Activated CD4-positive, alpha-beta T cell treated with anti-CD3 and anti-CD28 coated beads for 48 hours (primary cell): ENCODE measurements at regions not wholly inside any gene's neighbourhood (a gene's known extent, or its start where the extent isn't known, plus 50 kb on each side); places are given as distances from the start of the nearest gene placed in this dataset.
"Not testable (repeated sequence)": the region's sequence is repeated elsewhere in the genome, so short reads cannot be mapped to it uniquely, and the experiment has no call there.

Source experiments
- DNase-seq: peaks from one replicate; pipeline ENCODE4 v3.0.0-alpha.2; 2020

GRCh38 chr16:35753559-35754390, 2294.4 kb downstream of the TP53TG3F start:
- DNase-seq, result no peak

GRCh38 chr16:35754391-35755369, 2295.3 kb downstream of the TP53TG3F start:
- no peak for DNase-seq

- DNase-seq, result no peak
Measured at GRCh38 chr16:35788381-35788780, 2329.0 kb downstream of the TP53TG3F start.

- no peak for DNase-seq
Measured at GRCh38 chr16:35792516-35793285, 2333.3 kb downstream of the TP53TG3F start.

- no peak for DNase-seq
Measured at GRCh38 chr16:35793601-35794000, 2334.2 kb downstream of the TP53TG3F start.

- no peak for DNase-seq
Measured at GRCh38 chr16:35794896-35795295, 2335.5 kb downstream of the TP53TG3F start.

GRCh38 chr16:35795361-35796029, 2336.1 kb downstream of the TP53TG3F start:
- DNase-seq, result no peak

- DNase-seq, result no peak
Measured at GRCh38 chr16:35797811-35798210, 2338.4 kb downstream of the TP53TG3F start.

GRCh38 chr16:35798885-35799426, 2339.5 kb downstream of the TP53TG3F start:
- no peak for DNase-seq

GRCh38 chr16:35804465-35804864, 2345.1 kb downstream of the TP53TG3F start:
- DNase-seq, result not testable (repeated sequence)

- no peak for DNase-seq
Measured at GRCh38 chr16:35823342-35823741, 2363.9 kb downstream of the TP53TG3F start.

- DNase-seq, result no peak
Measured at GRCh38 chr16:35841632-35842031, 2382.2 kb downstream of the TP53TG3F start.

- DNase-seq, result no peak
Measured at GRCh38 chr16:35862242-35862641, 2402.8 kb downstream of the TP53TG3F start.

- DNase-seq, result no peak
Measured at GRCh38 chr16:35868630-35869029, 2409.2 kb downstream of the TP53TG3F start.

GRCh38 chr16:35873472-35873871, 2414.1 kb downstream of the TP53TG3F start:
- DNase-seq, result no peak

- DNase-seq, result no peak
Measured at GRCh38 chr16:35881654-35882053, 2422.2 kb downstream of the TP53TG3F start.

- DNase-seq, result no peak
Measured at GRCh38 chr16:35906440-35906839, 2447.0 kb downstream of the TP53TG3F start.

- DNase-seq, result no peak
Measured at GRCh38 chr16:35908152-35908551, 2448.7 kb downstream of the TP53TG3F start.

GRCh38 chr16:35908942-35909341, 2449.5 kb downstream of the TP53TG3F start:
- DNase-seq, result peak; percentile 22

- DNase-seq, result no peak
Measured at GRCh38 chr16:35909351-35909954, 2450.0 kb downstream of the TP53TG3F start.

GRCh38 chr16:35910409-35910808, 2451.0 kb downstream of the TP53TG3F start:
- no peak for DNase-seq

GRCh38 chr16:35911899-35912298, 2452.5 kb downstream of the TP53TG3F start:
- DNase-seq, result no peak
